ENCODE measurements at regions not wholly inside any gene's neighbourhood (a gene's known extent, or its start where the extent isn't known, plus 50 kb on each side); places are given as distances from the start of the nearest gene placed in this dataset.

DNA sequence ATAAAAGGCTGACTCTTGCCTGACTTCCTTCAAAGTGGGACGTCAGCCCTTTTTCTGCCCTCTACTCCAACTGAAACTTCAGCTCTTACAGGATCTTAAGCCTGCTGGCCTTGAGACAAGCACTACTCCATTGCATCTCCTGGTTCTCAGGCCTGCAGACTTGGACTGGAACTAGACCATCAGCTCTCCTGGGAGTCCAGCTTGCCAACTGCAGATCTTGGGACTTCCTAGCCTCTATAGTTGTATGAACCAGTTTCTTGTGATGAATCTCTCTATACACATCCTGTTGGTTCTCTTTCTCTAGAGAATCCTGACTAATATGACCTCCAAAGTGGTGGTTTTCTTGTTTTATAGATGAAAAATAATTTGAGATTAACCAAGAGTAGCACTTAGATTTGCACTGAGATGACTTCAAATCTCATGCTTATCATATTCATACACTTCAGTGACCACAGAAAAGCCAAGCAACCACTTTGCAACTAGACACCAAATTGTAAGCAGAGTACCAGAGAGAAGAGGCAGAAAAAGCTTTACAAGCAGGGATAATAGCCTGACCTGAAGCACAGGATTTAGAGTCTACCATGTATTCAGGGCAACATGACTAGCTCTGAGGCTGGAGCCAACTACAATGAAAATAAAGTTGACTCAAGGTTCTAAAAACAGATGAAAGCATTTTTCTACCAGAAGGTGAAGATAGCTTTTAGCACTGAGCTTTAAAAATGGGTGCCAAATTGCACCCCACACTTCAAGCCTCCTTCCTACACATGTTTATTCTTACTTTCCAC is 661.3 kb upstream of the USP24 start:
- Mint-ChIP-seq H3K36me3 (no peaks in the 10 kb centered on the region), H3K27me3 (ENCODE audit: low read depth) (no peaks in the 10 kb centered on the region), H3K4me1 (peaks cover 8% of the 10 kb centered on the region; the same call in 1 of the 2 replicates), H3K27ac (no peak overlapping the region), H3K4me3 (no peak overlapping the region), H3K9me3 (no peaks in the 10 kb centered on the region)
- TF ChIP-seq GABPB1 (CRISPR knock-in tag; IDR thresholded peaks at IDR 0.05), result no peak
- POLR2A ChIA-PET, result no interaction called here
- ATAC-seq, result no peak
- no peak for DNase-seq (ENCODE audit: low spot score)
- CTCF ChIA-PET, result no interaction called here

DNA sequence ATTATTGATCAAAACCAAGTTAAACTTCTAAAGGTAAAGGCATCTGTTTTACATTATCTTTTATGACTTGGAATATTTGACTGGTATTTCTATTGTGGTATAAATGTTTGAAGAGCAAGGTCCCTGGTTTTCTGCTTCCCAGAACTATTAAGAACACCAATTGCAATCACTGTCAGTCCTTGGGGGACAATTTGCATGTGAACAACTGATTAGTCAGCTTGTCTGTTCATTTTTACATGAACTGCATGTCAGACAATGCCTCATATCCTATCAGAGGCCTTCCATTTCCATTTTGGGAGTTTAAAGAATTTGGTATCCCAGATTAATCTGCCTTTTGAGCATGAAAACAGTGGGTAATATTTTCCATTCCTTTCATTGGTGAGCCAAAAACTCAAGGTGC is 654.9 kb upstream of the USP24 start:
- no peaks in the 10 kb centered on the region for H3K9me3 Mint-ChIP-seq
- POLR2A ChIA-PET, result no interaction called here
- CTCF ChIA-PET, result no interaction called here
- peaks cover 15% of the 10 kb centered on the region for H3K4me1 Mint-ChIP-seq
- no peak overlapping the region for H3K4me3 Mint-ChIP-seq
- H3K27me3 Mint-ChIP-seq (ENCODE audit: low read depth), result no peaks in the 10 kb centered on the region
- H3K36me3 Mint-ChIP-seq, result no peaks in the 10 kb centered on the region
- TF ChIP-seq CREB1 (CRISPR knock-in tag; IDR thresholded peaks at IDR 0.05), result no peak
- TF ChIP-seq, protein P1, sequence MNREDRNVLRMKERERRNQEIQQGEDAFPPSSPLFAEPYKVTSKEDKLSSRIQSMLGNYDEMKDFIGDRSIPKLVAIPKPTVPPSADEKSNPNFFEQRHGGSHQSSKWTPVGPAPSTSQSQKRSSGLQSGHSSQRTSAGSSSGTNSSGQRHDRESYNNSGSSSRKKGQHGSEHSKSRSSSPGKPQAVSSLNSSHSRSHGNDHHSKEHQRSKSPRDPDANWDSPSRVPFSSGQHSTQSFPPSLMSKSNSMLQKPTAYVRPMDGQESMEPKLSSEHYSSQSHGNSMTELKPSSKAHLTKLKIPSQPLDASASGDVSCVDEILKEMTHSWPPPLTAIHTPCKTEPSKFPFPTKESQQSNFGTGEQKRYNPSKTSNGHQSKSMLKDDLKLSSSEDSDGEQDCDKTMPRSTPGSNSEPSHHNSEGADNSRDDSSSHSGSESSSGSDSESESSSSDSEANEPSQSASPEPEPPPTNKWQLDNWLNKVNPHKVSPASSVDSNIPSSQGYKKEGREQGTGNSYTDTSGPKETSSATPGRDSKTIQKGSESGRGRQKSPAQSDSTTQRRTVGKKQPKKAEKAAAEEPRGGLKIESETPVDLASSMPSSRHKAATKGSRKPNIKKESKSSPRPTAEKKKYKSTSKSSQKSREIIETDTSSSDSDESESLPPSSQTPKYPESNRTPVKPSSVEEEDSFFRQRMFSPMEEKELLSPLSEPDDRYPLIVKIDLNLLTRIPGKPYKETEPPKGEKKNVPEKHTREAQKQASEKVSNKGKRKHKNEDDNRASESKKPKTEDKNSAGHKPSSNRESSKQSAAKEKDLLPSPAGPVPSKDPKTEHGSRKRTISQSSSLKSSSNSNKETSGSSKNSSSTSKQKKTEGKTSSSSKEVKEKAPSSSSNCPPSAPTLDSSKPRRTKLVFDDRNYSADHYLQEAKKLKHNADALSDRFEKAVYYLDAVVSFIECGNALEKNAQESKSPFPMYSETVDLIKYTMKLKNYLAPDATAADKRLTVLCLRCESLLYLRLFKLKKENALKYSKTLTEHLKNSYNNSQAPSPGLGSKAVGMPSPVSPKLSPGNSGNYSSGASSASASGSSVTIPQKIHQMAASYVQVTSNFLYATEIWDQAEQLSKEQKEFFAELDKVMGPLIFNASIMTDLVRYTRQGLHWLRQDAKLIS (CRISPR knock-in tag; IDR thresholded peaks at IDR 0.05; ENCODE audit: borderline replicate concordance), result no peak
- TF ChIP-seq FOXP1 (CRISPR knock-in tag; IDR thresholded peaks at IDR 0.05; ENCODE audit: borderline replicate concordance), result no peak
- TF ChIP-seq, protein P2, sequence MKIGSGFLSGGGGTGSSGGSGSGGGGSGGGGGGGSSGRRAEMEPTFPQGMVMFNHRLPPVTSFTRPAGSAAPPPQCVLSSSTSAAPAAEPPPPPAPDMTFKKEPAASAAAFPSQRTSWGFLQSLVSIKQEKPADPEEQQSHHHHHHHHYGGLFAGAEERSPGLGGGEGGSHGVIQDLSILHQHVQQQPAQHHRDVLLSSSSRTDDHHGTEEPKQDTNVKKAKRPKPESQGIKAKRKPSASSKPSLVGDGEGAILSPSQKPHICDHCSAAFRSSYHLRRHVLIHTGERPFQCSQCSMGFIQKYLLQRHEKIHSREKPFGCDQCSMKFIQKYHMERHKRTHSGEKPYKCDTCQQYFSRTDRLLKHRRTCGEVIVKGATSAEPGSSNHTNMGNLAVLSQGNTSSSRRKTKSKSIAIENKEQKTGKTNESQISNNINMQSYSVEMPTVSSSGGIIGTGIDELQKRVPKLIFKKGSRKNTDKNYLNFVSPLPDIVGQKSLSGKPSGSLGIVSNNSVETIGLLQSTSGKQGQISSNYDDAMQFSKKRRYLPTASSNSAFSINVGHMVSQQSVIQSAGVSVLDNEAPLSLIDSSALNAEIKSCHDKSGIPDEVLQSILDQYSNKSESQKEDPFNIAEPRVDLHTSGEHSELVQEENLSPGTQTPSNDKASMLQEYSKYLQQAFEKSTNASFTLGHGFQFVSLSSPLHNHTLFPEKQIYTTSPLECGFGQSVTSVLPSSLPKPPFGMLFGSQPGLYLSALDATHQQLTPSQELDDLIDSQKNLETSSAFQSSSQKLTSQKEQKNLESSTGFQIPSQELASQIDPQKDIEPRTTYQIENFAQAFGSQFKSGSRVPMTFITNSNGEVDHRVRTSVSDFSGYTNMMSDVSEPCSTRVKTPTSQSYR (CRISPR knock-in tag; IDR thresholded peaks at IDR 0.05), result no peak
- TF ChIP-seq ZNF317 (CRISPR knock-in tag; IDR thresholded peaks at IDR 0.05; ENCODE audit: borderline replicate concordance, low read depth), result no peak
- no peak for TF ChIP-seq TEAD1 (CRISPR knock-in tag; IDR thresholded peaks at IDR 0.05)
- TF ChIP-seq TCF7 (CRISPR knock-in tag; IDR thresholded peaks at IDR 0.05; ENCODE audit: low read depth), result no peak
- no peak for TF ChIP-seq RELA (CRISPR knock-in tag; IDR thresholded peaks at IDR 0.05; ENCODE audit: borderline replicate concordance)
- no peak for TF ChIP-seq ZBTB21 (CRISPR knock-in tag; IDR thresholded peaks at IDR 0.05; ENCODE audit: borderline replicate concordance)
- TF ChIP-seq SOX15 (CRISPR knock-in tag; IDR thresholded peaks at IDR 0.05), result no peak
- no peak for TF ChIP-seq TP53 (CRISPR knock-in tag; IDR thresholded peaks at IDR 0.05)
- no peak for TF ChIP-seq E2F1 (CRISPR knock-in tag; IDR thresholded peaks at IDR 0.05)
- TF ChIP-seq, protein P3, sequence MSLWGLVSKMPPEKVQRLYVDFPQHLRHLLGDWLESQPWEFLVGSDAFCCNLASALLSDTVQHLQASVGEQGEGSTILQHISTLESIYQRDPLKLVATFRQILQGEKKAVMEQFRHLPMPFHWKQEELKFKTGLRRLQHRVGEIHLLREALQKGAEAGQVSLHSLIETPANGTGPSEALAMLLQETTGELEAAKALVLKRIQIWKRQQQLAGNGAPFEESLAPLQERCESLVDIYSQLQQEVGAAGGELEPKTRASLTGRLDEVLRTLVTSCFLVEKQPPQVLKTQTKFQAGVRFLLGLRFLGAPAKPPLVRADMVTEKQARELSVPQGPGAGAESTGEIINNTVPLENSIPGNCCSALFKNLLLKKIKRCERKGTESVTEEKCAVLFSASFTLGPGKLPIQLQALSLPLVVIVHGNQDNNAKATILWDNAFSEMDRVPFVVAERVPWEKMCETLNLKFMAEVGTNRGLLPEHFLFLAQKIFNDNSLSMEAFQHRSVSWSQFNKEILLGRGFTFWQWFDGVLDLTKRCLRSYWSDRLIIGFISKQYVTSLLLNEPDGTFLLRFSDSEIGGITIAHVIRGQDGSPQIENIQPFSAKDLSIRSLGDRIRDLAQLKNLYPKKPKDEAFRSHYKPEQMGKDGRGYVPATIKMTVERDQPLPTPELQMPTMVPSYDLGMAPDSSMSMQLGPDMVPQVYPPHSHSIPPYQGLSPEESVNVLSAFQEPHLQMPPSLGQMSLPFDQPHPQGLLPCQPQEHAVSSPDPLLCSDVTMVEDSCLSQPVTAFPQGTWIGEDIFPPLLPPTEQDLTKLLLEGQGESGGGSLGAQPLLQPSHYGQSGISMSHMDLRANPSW (CRISPR knock-in tag; conservative IDR thresholded peaks at IDR 0.05; ENCODE audit: low read depth), result no peak
- TF ChIP-seq JUN (CRISPR knock-in tag; IDR thresholded peaks at IDR 0.05), result no peak
- DNase-seq (ENCODE audit: low spot score) (no peak), ATAC-seq (no peak)
- no peak overlapping the region for H3K27ac Mint-ChIP-seq
